Mucosa of descending colon (tissue), 3 donors: ENCODE measurements at regions not wholly inside any gene's neighbourhood (a gene's known extent, or its start where the extent isn't known, plus 50 kb on each side); places are given as distances from the start of the nearest gene placed in this dataset.

ENCODE experiments used
- ATAC-seq: fragments of 200-7000 bp; cut with Tn5 transposase; one replicate; pipeline ENCODE4 v1.9.1; 2020; ENCODE audit warnings: mild to moderate bottlenecking, moderate library complexity
- DNase-seq, 3 donors: peaks; one replicate each; pipeline ENCODE4 v3.0.0-alpha.2; 2020
- H3K36me3 ChIP-seq: fragments of 200-600 bp; one replicate; pipeline ENCODE4 v1.8.0; 2021; ENCODE audit warnings: low read depth, mild to moderate bottlenecking
- H3K4me1 ChIP-seq: fragments of 200-600 bp; one replicate; pipeline ENCODE4 v1.8.0; 2021; ENCODE audit warnings: low read depth, mild to moderate bottlenecking
- H3K4me3 ChIP-seq: fragments of 200-600 bp; one replicate; pipeline ENCODE4 v1.8.0; 2021; ENCODE audit warnings: mild to moderate bottlenecking
- H3K9me3 ChIP-seq: fragments of 200-600 bp; one replicate; pipeline ENCODE4 v1.8.0; 2021; ENCODE audit warnings: mild to moderate bottlenecking
- intact Hi-C, 2 donors: fragments of 100-400 bp; cut with DNase I in 1 of 2; cut with micrococcal nuclease in 1 of 2; formaldehyde crosslinking; loops; one replicate each; pipeline versions ENCODE4 v1.11.0 to v1.11.1; 2022; cut with DNase I, micrococcal nuclease
- TF ChIP-seq, protein P1 (sequence below): fragments of 200-600 bp; IDR thresholded peaks from one replicate; pipeline ENCODE4 v1.8.0; 2022; ENCODE audit warnings: antibody characterized with exemption, mild to moderate bottlenecking
- donor health status: DM: no; HTN: no; CAD: no; lungs with moderate emphysema.
- donor health status: DM: no; HTN: no; CAD: no.
- donor health status: DM: no; HTN: yes; CAD: no.

DNA sequence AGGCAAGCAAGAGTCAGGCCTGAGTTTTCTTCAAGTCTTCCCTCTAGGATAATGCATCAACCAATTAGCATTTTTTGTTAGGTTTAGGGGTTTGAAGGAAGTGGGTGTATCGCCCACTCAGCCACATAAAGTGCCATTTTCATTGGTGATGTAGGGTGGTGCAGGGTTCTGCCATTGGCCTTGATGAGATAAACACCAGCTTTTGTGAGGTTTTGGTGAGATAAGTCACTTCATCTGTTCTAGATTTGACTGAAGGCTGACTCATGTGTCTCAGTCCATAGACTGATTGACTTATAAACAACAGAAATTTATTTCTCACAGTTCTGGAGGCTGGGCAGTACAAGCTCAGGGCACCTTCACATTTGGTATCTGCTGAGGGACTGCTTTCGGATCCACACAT is 84.5 kb upstream of the C3orf80 start:
- DNase-seq (no peak), ATAC-seq (no peak)
- no peaks in the 10 kb centered on the region for H3K9me3 ChIP-seq
- no peaks in the 10 kb centered on the region for H3K36me3 ChIP-seq
- intact Hi-C loops, result no loop called here
- no peak overlapping the region for H3K4me3 ChIP-seq
- TF ChIP-seq, protein P1, sequence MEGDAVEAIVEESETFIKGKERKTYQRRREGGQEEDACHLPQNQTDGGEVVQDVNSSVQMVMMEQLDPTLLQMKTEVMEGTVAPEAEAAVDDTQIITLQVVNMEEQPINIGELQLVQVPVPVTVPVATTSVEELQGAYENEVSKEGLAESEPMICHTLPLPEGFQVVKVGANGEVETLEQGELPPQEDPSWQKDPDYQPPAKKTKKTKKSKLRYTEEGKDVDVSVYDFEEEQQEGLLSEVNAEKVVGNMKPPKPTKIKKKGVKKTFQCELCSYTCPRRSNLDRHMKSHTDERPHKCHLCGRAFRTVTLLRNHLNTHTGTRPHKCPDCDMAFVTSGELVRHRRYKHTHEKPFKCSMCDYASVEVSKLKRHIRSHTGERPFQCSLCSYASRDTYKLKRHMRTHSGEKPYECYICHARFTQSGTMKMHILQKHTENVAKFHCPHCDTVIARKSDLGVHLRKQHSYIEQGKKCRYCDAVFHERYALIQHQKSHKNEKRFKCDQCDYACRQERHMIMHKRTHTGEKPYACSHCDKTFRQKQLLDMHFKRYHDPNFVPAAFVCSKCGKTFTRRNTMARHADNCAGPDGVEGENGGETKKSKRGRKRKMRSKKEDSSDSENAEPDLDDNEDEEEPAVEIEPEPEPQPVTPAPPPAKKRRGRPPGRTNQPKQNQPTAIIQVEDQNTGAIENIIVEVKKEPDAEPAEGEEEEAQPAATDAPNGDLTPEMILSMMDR, result no peak
- no peaks in the 10 kb centered on the region for H3K4me1 ChIP-seq

DNA sequence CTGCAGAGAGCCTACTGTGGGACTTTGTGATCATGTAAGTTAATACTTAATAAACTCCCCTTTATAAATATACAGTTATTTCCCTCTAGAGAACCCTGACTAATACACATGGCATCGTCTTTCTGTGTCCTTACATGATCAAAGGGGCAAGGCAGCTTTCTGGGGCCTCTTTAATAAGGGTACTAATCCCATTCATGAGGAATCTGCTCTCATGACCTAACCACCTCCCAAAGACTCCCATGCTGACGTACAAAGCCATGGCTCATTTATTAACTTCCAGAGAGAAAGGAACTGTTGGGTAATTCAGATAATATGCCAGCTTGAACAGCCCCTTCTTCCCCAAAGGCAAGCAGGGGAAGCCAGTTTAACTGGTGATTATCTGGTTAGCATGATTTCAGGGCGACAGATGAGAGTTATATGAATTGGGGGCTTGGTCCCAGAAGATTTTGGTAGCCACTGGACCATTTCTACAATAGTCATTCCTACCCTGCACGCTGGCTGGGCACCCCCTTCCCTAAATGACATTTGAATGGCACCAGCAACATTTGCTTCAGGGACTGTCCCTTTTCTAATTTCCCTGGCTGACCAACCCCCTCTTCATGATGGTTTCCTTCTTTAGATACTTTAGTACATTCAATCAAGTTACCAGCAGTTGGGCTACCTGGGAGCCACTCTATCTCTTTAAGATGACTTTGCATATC is 83.6 kb upstream of the C3orf80 start:
- H3K9me3 ChIP-seq, result no peaks in the 10 kb centered on the region
- TF ChIP-seq, protein P1, result no peak
- intact Hi-C loops, result no loop called here
- no peak for ATAC-seq
- H3K4me3 ChIP-seq, result no peak overlapping the region
- no peak for DNase-seq
- H3K4me1 ChIP-seq, result no peaks in the 10 kb centered on the region
- H3K36me3 ChIP-seq, result no peaks in the 10 kb centered on the region

DNA sequence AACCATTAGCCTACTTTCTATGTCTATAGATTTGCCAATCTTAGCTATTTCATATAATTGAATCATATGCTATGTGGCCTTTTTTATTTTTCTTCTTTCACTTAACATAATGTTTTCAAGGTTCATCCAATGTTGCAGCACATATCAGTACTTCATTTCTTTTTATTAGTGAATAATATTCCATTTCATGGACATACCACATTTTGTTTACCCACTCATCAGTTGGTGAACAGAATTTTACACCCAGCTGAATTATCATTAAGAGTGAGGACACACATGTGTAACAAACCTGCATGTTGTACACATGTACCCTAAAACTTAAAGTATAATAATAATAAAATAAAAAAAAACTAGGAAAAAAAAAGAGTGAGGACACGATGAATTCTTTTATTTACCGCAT is 81.7 kb upstream of the C3orf80 start:
- Histone ChIP-seq H3K36me3 (no peaks in the 10 kb centered on the region), H3K9me3 (no peaks in the 10 kb centered on the region), H3K4me3 (no peak overlapping the region), H3K4me1 (no peaks in the 10 kb centered on the region)
- ATAC-seq (no peak), DNase-seq (no peak)
- intact Hi-C loops, result no loop called here
- TF ChIP-seq, protein P1, result no peak

DNA sequence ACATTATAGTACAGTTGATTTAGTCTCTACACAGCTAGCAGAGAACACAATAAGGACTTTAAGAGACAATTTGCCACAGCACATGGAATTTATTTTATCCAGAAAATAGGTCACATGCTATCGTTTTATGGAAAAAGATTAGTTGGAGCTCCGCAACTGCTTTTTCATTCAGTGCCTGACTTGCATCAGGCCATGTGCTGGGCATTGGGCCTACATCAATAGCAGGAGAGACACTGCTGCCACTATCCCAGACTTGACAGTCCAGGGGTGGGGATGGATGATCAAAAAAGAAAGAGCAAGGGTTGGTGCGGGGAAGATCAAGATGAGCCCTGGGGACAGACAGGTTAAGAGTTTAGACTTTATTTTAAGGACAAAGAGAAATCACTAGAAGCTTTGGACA is 75.2 kb upstream of the C3orf80 start:
- no peaks in the 10 kb centered on the region for H3K4me1 ChIP-seq
- ATAC-seq, result no peak
- intact Hi-C loops, result no loop called here
- H3K9me3 ChIP-seq, result no peaks in the 10 kb centered on the region
- H3K4me3 ChIP-seq, result no peak overlapping the region
- no peak for DNase-seq
- TF ChIP-seq, protein P1, result no peak
- H3K36me3 ChIP-seq, result no peaks in the 10 kb centered on the region

DNA sequence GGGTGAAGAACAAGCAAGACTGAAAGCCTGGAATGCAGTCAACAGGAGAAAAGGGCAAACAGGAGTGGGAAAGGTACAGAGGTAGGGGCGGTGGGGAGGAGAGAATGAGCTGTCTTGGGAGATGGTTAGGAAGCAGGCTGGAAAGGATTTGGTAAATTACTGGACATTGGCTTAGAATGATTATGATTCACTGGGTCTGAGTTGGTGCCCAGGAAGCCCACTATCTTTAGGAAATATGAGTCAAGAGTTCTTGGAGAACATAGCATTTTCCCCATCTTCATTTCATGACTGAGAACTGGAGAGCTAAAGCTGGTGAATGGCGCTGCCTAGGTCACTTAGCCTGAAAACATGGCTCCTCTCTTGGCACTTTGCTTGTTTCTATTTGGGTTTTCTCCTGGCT is 74.7 kb upstream of the C3orf80 start:
- ATAC-seq (no peak), DNase-seq (no peak)
- H3K36me3 ChIP-seq, result no peaks in the 10 kb centered on the region
- intact Hi-C loops, result no loop called here
- no peaks in the 10 kb centered on the region for H3K9me3 ChIP-seq
- H3K4me1 ChIP-seq, result no peaks in the 10 kb centered on the region
- TF ChIP-seq, protein P1, result no peak
- no peak overlapping the region for H3K4me3 ChIP-seq

DNA sequence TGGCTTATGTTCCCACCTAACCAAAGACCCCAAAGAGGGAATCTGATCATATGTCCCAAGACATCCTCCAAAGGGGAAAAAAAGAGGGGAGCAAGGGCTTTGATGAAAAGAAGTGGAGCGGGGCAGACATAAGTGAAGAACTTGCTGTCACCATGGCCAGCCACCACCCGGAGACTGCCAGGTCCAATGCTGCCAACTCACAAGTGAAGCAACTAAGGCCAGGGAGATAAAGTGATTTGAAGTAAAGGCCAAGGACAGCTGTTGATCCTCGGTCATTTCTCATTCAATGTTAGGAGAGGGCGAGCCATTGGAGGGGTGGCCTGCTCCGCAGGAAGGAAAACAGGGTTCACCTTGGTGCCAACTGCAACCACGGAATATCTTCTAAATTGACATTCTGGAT is 72.6 kb upstream of the C3orf80 start:
- TF ChIP-seq, protein P1, result no peak
- no peaks in the 10 kb centered on the region for H3K4me1 ChIP-seq
- H3K36me3 ChIP-seq, result no peaks in the 10 kb centered on the region
- H3K9me3 ChIP-seq, result no peaks in the 10 kb centered on the region
- intact Hi-C loops, result no loop called here
- ATAC-seq, result no peak
- no peak for DNase-seq
- no peak overlapping the region for H3K4me3 ChIP-seq
